Neural progenitor cell (in vitro differentiated cells): ENCODE measurements at regions not wholly inside any gene's neighbourhood (a gene's known extent, or its start where the extent isn't known, plus 50 kb on each side); places are given as distances from the start of the nearest gene placed in this dataset.

ENCODE experiments used
- DNase-seq: peaks from one replicate; pipeline ENCODE4 v3.0.0-alpha.2; 2016; ENCODE audit warnings: low spot score
- H2AFZ ChIP-seq: fragments of 200-600 bp; sonication (generic); replicated peaks from 2 replicates; pipeline ENCODE4 v1.6.1; 2016; ENCODE audit warnings: antibody characterized with exemption
- H3F3A ChIP-seq: fragments of 200-600 bp; sonication (generic); 2 replicates; pipeline ENCODE4 v1.6.1; 2016; ENCODE audit warnings: antibody characterized with exemption, low read depth
- H3K27ac ChIP-seq: fragments of 200-600 bp; sonication (generic); 2 replicates; pipeline ENCODE4 v1.5.1; 2016; ENCODE audit warnings: mild to moderate bottlenecking
- H3K27me3 ChIP-seq: fragments of 200-600 bp; sonication (generic); 2 replicates; pipeline ENCODE4 v1.6.1; 2016; ENCODE audit warnings: mild to moderate bottlenecking, moderate library complexity
- H3K36me3 ChIP-seq: fragments of 200-600 bp; sonication (generic); 2 replicates; pipeline ENCODE4 v1.5.1; 2016
- H3K4me1 ChIP-seq: fragments of 200-600 bp; sonication (generic); 2 replicates; pipeline ENCODE4 v1.6.1; 2016; ENCODE audit warnings: mixed run types
- H3K4me2 ChIP-seq: fragments of 200-600 bp; sonication (generic); 2 replicates; pipeline ENCODE4 v1.6.1; 2016
- H3K4me3 ChIP-seq: fragments of 200-600 bp; sonication (generic); 2 replicates; pipeline ENCODE4 v1.5.1; 2016
- H3K79me2 ChIP-seq: fragments of 200-600 bp; sonication (generic); 2 replicates; pipeline ENCODE4 v1.6.1; 2016; ENCODE audit warnings: low read depth
- H3K9ac ChIP-seq: fragments of 200-600 bp; sonication (generic); 2 replicates; pipeline ENCODE4 v1.6.1; 2016
- H3K9me3 ChIP-seq: fragments of 200-600 bp; sonication (generic); 2 replicates; pipeline ENCODE4 v1.5.1; 2016; ENCODE audit warnings: low read depth
- H4K20me1 ChIP-seq: fragments of 200-600 bp; sonication (generic); 2 replicates; pipeline ENCODE4 v1.6.1; 2016; ENCODE audit warnings: low read depth
- H3K27ac Mint-ChIP-seq: 3 replicates; pipeline ENCODE4 v1.8.0; 2021; ENCODE audit warnings: mixed read lengths
- H3K27me3 Mint-ChIP-seq: 2 replicates; pipeline ENCODE4 v1.8.0; 2022; ENCODE audit warnings: low read depth, mild to moderate bottlenecking, inconsistent platforms, moderate library complexity, mixed read lengths; ENCODE audit not compliant: insufficient read depth
- H3K36me3 Mint-ChIP-seq: 3 replicates; pipeline ENCODE4 v1.8.0; 2021; ENCODE audit warnings: mixed read lengths
- H3K4me1 Mint-ChIP-seq: 3 replicates; pipeline ENCODE4 v1.8.0; 2021; ENCODE audit warnings: mixed read lengths
- H3K4me3 Mint-ChIP-seq: 3 replicates; pipeline ENCODE4 v1.8.0; 2021; ENCODE audit warnings: mild to moderate bottlenecking, moderate library complexity, mixed read lengths
- H3K9me3 Mint-ChIP-seq: 3 replicates; pipeline ENCODE4 v1.8.0; 2020; ENCODE audit warnings: mixed read lengths
- EZH2 ChIP-seq: fragments of 200-600 bp; sonication (generic); IDR thresholded peaks from 2 replicates; pipeline ENCODE4 v1.6.1; 2017; ENCODE audit warnings: antibody characterized with exemption, mild to moderate bottlenecking, moderate library complexity
- EZH2phosphoT487 ChIP-seq: fragments of 200-600 bp; sonication (generic); IDR thresholded peaks from 2 replicates; pipeline ENCODE4 v1.6.1; 2017; ENCODE audit warnings: antibody characterized with exemption
- TF ChIP-seq, protein P1 (sequence below): fragments of 200-600 bp; sonication (generic); IDR thresholded peaks from 2 replicates; pipeline ENCODE4 v1.5.1; 2017; ENCODE audit warnings: antibody characterized with exemption, mild to moderate bottlenecking

- DNase-seq = no peak
- Histone ChIP-seq H3K4me3 (no peak overlapping the region), H3K9me3 (no peaks in the 10 kb centered on the region), H3K4me2 (no peak overlapping the region), H3K9ac (no peak overlapping the region), H3K4me1 (no peaks in the 10 kb centered on the region), H3K27ac (no peak overlapping the region), H4K20me1 (no peaks in the 10 kb centered on the region), H3K27me3 (no peaks in the 10 kb centered on the region), H3K79me2 (no peaks in the 10 kb centered on the region), H2AFZ (no peak overlapping the region), H3K36me3 (no peaks in the 10 kb centered on the region), H3F3A (no peaks in the 10 kb centered on the region)
- TF ChIP-seq EZH2 (no peak), EZH2phosphoT487 (no peak)
- TF ChIP-seq, protein P1, sequence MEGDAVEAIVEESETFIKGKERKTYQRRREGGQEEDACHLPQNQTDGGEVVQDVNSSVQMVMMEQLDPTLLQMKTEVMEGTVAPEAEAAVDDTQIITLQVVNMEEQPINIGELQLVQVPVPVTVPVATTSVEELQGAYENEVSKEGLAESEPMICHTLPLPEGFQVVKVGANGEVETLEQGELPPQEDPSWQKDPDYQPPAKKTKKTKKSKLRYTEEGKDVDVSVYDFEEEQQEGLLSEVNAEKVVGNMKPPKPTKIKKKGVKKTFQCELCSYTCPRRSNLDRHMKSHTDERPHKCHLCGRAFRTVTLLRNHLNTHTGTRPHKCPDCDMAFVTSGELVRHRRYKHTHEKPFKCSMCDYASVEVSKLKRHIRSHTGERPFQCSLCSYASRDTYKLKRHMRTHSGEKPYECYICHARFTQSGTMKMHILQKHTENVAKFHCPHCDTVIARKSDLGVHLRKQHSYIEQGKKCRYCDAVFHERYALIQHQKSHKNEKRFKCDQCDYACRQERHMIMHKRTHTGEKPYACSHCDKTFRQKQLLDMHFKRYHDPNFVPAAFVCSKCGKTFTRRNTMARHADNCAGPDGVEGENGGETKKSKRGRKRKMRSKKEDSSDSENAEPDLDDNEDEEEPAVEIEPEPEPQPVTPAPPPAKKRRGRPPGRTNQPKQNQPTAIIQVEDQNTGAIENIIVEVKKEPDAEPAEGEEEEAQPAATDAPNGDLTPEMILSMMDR = no peak
- Mint-ChIP-seq H3K4me3 (no peak overlapping the region), H3K36me3 (no peaks in the 10 kb centered on the region), H3K27me3 (no peaks in the 10 kb centered on the region), H3K4me1 (no peaks in the 10 kb centered on the region), H3K9me3 (no peaks in the 10 kb centered on the region), H3K27ac (no peak overlapping the region)
Measured at GRCh38 chr11:107276077-107276476, 181.5 kb downstream of the CWF19L2 start.

GRCh38 chr11:107275632-107276031 lies 182.0 kb downstream of the CWF19L2 start:
- Histone ChIP-seq H3K4me1 (no peaks in the 10 kb centered on the region), H3K9me3 (no peaks in the 10 kb centered on the region), H3K27ac (no peak overlapping the region), H3K9ac (no peak overlapping the region), H3F3A (no peaks in the 10 kb centered on the region), H3K4me2 (no peak overlapping the region), H3K27me3 (no peaks in the 10 kb centered on the region), H3K4me3 (no peak overlapping the region), H3K79me2 (no peaks in the 10 kb centered on the region), H2AFZ (no peak overlapping the region), H3K36me3 (no peaks in the 10 kb centered on the region), H4K20me1 (no peaks in the 10 kb centered on the region)
- Mint-ChIP-seq H3K4me1 (no peaks in the 10 kb centered on the region), H3K27me3 (no peaks in the 10 kb centered on the region), H3K4me3 (no peak overlapping the region), H3K27ac (no peak overlapping the region), H3K36me3 (no peaks in the 10 kb centered on the region), H3K9me3 (no peaks in the 10 kb centered on the region)
- TF ChIP-seq EZH2phosphoT487 = no peak
- TF ChIP-seq, protein P1 = no peak
- no peak for TF ChIP-seq EZH2
- no peak for DNase-seq

DNA sequence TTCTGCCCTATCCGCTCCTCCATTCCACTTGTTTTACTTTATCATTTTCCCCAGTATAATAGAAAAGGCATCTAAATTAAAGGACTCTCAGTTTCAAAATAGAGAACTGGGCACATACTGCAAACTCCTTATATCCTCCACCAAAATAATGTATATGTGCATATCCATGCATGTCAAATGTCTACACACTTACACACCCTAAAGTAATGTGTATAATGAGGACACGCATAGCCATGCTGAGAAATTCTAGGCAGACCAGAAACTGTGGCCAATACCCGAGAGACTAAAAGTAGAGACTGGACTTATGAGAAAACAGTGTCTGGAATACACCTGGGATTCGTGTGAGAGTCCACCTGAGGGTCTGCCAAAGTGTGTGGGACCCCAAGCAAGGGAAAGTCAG lies 183.5 kb downstream of the CWF19L2 start:
- no peak overlapping the region for H3K4me2 ChIP-seq
- TF ChIP-seq EZH2 (no peak), EZH2phosphoT487 (no peak)
- TF ChIP-seq, protein P1 = no peak
- no peaks in the 10 kb centered on the region for H3K79me2 ChIP-seq
- Mint-ChIP-seq H3K9me3 (no peaks in the 10 kb centered on the region), H3K27ac (no peak overlapping the region), H3K27me3 (no peaks in the 10 kb centered on the region), H3K36me3 (no peaks in the 10 kb centered on the region), H3K4me3 (no peak overlapping the region), H3K4me1 (no peaks in the 10 kb centered on the region)
- no peaks in the 10 kb centered on the region for H4K20me1 ChIP-seq
- H3K4me1 ChIP-seq = no peaks in the 10 kb centered on the region
- no peak overlapping the region for H2AFZ ChIP-seq
- no peak overlapping the region for H3K9ac ChIP-seq
- H3K27ac ChIP-seq = no peak overlapping the region
- H3K4me3 ChIP-seq = no peak overlapping the region
- no peaks in the 10 kb centered on the region for H3K27me3 ChIP-seq
- no peak for DNase-seq
- no peaks in the 10 kb centered on the region for H3F3A ChIP-seq
- H3K36me3 ChIP-seq = no peaks in the 10 kb centered on the region
- no peaks in the 10 kb centered on the region for H3K9me3 ChIP-seq
